Caco-2 (cell line): ENCODE measurements at regions not wholly inside any gene's neighbourhood (a gene's known extent, or its start where the extent isn't known, plus 50 kb on each side); places are given as distances from the start of the nearest gene placed in this dataset.

ENCODE experiments used
- BruUV-seq: library from RNA; stranded (reverse); fragments of 400-500 nt; replicated peaks from 2 replicates; lab custom pipeline; 2021; lab: Mats Ljungman, UMichigan
- CTCF ChIA-PET: fragments of 300-600 bp; sonication (Branson Sonifier 250); formaldehyde crosslinking; loops from one replicate; lab custom pipeline; 2022; ENCODE audit warnings: antibody characterized with exemption; lab: Charles Lee
- POLR2A ChIA-PET: fragments of 300-600 bp; sonication (Branson Sonifier 250); formaldehyde crosslinking; loops from one replicate; lab custom pipeline; 2022; ENCODE audit warnings: antibody characterized with exemption; lab: Charles Lee
- DNase-seq, 2 experiments: peaks; one replicate each; pipeline versions ENCODE4 v3.0.0 to v3.0.0-alpha.2; 2020 to 2022
- H3K27me3 ChIP-seq: replicated peaks from 2 replicates; pipeline ENCODE4 v1.6.0; 2011; ENCODE audit warnings: low read length; ENCODE audit not compliant: control insufficient read depth, insufficient read depth
- H3K36me3 ChIP-seq: 2 replicates; pipeline ENCODE4 v1.5.1; 2011; ENCODE audit warnings: low read length; ENCODE audit not compliant: control insufficient read depth, insufficient read depth
- H3K4me1 ChIP-seq: fragments of 250-450 bp; sonication (Bioruptor Pico); 2 replicates; pipeline ENCODE4 v1.5.1; 2020; ENCODE audit warnings: mild to moderate bottlenecking
- H3K4me3 ChIP-seq: 2 replicates; pipeline ENCODE4 v1.5.1; 2011; ENCODE audit warnings: low read depth, mild to moderate bottlenecking, control low read depth, low read length
- H3K9me3 ChIP-seq: fragments of 250-450 bp; sonication (Bioruptor Pico); 2 replicates; pipeline ENCODE4 v1.5.1; 2020; ENCODE audit warnings: mild to moderate bottlenecking, moderate library complexity
- H3K27ac Mint-ChIP-seq: one replicate; pipeline ENCODE4 v1.8.0; 2022; ENCODE audit warnings: mixed read lengths; ENCODE audit not compliant: unreplicated experiment
- H3K27me3 Mint-ChIP-seq: one replicate; pipeline ENCODE4 v1.8.0; 2022; ENCODE audit warnings: mixed read lengths; ENCODE audit not compliant: insufficient read depth, unreplicated experiment
- H3K36me3 Mint-ChIP-seq: one replicate; pipeline ENCODE4 v1.8.0; 2022; ENCODE audit warnings: mild to moderate bottlenecking, mixed read lengths; ENCODE audit not compliant: insufficient read depth, unreplicated experiment
- H3K4me1 Mint-ChIP-seq: one replicate; pipeline ENCODE4 v1.8.0; 2022; ENCODE audit warnings: low read depth, mixed read lengths; ENCODE audit not compliant: unreplicated experiment
- H3K4me3 Mint-ChIP-seq: one replicate; pipeline ENCODE4 v1.8.0; 2022; ENCODE audit warnings: mild to moderate bottlenecking, moderate library complexity, mixed read lengths; ENCODE audit not compliant: unreplicated experiment
- H3K9me3 Mint-ChIP-seq: one replicate; pipeline ENCODE4 v1.8.0; 2022; ENCODE audit warnings: mixed read lengths; ENCODE audit not compliant: unreplicated experiment
- intact Hi-C: fragments of 100-400 bp; cut with micrococcal nuclease; formaldehyde crosslinking; loops from one replicate; pipeline ENCODE4 v1.10.0; 2022; ENCODE audit not compliant: unreplicated experiment
- TF ChIP-seq, protein P1 (sequence below), 2 experiments: fragments of 200-600 bp in 1 of 2; IDR thresholded peaks; 1 replicate in 1 of 2; 2 replicates in 1 of 2; pipeline versions ENCODE4 v1.5.1 to v1.8.0; 2011 to 2022; ENCODE audit warnings: antibody characterized with exemption in 1 of 2, control low read depth in 1 of 2, inconsistent platforms in 1 of 2, low read depth in 1 of 2, low read length in 1 of 2, mild to moderate bottlenecking in 1 of 2, moderate library complexity in 1 of 2; ENCODE audit not compliant: insufficient read depth in 1 of 2, severe bottlenecking in 1 of 2, unreplicated experiment in 1 of 2

DNA sequence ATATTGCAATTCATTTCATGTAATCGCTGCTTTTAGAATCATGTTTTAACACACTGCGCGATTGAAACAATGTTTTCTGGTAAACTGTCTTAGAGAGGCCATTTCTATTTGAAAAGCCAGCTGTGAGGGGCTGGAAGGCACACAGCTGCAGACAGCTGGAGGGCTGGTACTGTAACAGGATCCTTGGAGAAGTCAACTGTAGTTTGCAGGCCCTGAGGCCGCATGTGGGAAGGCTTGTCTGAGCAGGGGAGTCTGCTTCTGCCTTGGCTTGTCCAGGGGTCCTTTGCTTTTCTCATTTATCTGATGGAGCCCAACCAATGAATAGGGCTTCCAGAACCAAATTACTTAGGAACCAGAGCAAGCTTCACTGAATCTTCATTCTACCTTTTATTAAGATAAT is 313.5 kb downstream of the BLID start:
- H3K27ac Mint-ChIP-seq: no peak overlapping the region
- ChIA-PET POLR2A (no interaction called here), CTCF (no interaction called here)
- H3K9me3 ChIP-seq: peaks cover 5% of the 10 kb centered on the region; the same call in 1 of the 2 replicates
- no peak overlapping the region for H3K4me3 Mint-ChIP-seq
- H3K27me3 Mint-ChIP-seq: peaks cover 10% of the 10 kb centered on the region
- H3K4me1 ChIP-seq: no peaks in the 10 kb centered on the region
- no peaks in the 10 kb centered on the region for H3K9me3 Mint-ChIP-seq
- no peaks in the 10 kb centered on the region for H3K27me3 ChIP-seq
- H3K36me3 ChIP-seq: no peaks in the 10 kb centered on the region
- no peak overlapping the region for H3K4me3 ChIP-seq
- TF ChIP-seq, protein P1, sequence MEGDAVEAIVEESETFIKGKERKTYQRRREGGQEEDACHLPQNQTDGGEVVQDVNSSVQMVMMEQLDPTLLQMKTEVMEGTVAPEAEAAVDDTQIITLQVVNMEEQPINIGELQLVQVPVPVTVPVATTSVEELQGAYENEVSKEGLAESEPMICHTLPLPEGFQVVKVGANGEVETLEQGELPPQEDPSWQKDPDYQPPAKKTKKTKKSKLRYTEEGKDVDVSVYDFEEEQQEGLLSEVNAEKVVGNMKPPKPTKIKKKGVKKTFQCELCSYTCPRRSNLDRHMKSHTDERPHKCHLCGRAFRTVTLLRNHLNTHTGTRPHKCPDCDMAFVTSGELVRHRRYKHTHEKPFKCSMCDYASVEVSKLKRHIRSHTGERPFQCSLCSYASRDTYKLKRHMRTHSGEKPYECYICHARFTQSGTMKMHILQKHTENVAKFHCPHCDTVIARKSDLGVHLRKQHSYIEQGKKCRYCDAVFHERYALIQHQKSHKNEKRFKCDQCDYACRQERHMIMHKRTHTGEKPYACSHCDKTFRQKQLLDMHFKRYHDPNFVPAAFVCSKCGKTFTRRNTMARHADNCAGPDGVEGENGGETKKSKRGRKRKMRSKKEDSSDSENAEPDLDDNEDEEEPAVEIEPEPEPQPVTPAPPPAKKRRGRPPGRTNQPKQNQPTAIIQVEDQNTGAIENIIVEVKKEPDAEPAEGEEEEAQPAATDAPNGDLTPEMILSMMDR (IDR thresholded peaks at IDR 0.05; ENCODE audit: insufficient read depth in 1 of 2, low read depth in 1 of 2, low read length in 1 of 2, severe bottlenecking in 1 of 2, unreplicated experiment in 1 of 2): no peak
- intact Hi-C loops: no loop called here
- no peaks in the 10 kb centered on the region for H3K4me1 Mint-ChIP-seq
- no peak for DNase-seq
- H3K36me3 Mint-ChIP-seq: no peaks in the 10 kb centered on the region
- BruUV-seq: no TSS peak

DNA sequence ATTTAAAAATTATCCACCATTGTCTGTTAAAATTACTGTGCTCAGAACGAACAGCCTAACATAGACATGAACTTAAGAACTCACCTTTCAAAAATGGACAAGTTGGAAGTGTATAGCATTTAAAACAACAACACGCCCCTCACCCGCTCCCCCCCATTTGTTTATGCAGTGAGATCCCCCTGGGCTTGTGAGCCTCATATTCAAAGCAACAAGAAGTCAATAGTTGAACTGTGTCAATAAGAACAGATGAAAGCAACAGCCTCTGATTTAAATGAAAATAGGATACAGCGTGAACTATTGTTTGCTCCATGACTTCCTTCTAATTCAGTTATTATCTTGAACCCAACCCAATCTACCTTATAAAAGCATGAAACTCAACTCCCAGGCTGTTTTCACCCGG is 314.2 kb downstream of the BLID start:
- H3K9me3 Mint-ChIP-seq: no peaks in the 10 kb centered on the region
- Histone ChIP-seq H3K36me3 (no peaks in the 10 kb centered on the region), H3K4me3 (no peak overlapping the region), H3K9me3 (peaks cover 5% of the 10 kb centered on the region; the same call in 1 of the 2 replicates), H3K4me1 (no peaks in the 10 kb centered on the region), H3K27me3 (no peaks in the 10 kb centered on the region)
- no peak for DNase-seq
- TF ChIP-seq, protein P1 (IDR thresholded peaks at IDR 0.05; ENCODE audit: insufficient read depth in 1 of 2, low read depth in 1 of 2, low read length in 1 of 2, severe bottlenecking in 1 of 2, unreplicated experiment in 1 of 2): no peak
- no peaks in the 10 kb centered on the region for H3K36me3 Mint-ChIP-seq
- BruUV-seq: no TSS peak
- POLR2A ChIA-PET: no interaction called here
- peaks cover 10% of the 10 kb centered on the region for H3K27me3 Mint-ChIP-seq
- H3K4me3 Mint-ChIP-seq: no peak overlapping the region
- intact Hi-C loops: no loop called here
- CTCF ChIA-PET: no interaction called here
- no peak overlapping the region for H3K27ac Mint-ChIP-seq
- H3K4me1 Mint-ChIP-seq: no peaks in the 10 kb centered on the region

DNA sequence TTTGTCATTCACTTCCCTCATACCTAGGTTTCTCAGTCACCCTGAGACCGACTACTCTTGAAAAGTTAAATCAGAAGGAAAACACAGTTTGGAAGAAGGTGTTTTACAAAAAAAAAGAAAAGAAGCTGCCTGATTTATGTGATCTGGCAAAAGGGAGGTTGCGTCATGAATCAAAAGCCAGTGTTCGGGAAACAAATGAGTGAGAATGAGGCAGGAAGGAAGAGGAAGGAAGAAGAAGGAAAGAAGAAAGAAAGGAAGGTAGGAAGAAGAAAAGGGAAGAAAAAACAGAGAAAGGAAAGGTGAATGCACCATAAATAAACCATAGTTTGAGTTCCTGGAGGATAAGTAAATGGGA is 314.6 kb downstream of the BLID start:
- Mint-ChIP-seq H3K4me3 (no peak overlapping the region), H3K27ac (no peak overlapping the region), H3K9me3 (no peaks in the 10 kb centered on the region), H3K36me3 (no peaks in the 10 kb centered on the region), H3K27me3 (peaks cover 10% of the 10 kb centered on the region), H3K4me1 (no peaks in the 10 kb centered on the region)
- H3K9me3 ChIP-seq: peaks cover 5% of the 10 kb centered on the region; the same call in 1 of the 2 replicates
- BruUV-seq: no TSS peak
- CTCF ChIA-PET: no interaction called here
- POLR2A ChIA-PET: no interaction called here
- H3K4me1 ChIP-seq: no peaks in the 10 kb centered on the region
- intact Hi-C loops: no loop called here
- TF ChIP-seq, protein P1 (IDR thresholded peaks at IDR 0.05; ENCODE audit: insufficient read depth in 1 of 2, low read depth in 1 of 2, low read length in 1 of 2, severe bottlenecking in 1 of 2, unreplicated experiment in 1 of 2): no peak
- H3K36me3 ChIP-seq: no peaks in the 10 kb centered on the region
- H3K27me3 ChIP-seq: no peaks in the 10 kb centered on the region
- no peak overlapping the region for H3K4me3 ChIP-seq
- no peak for DNase-seq
